Omental fat pad (tissue), 3 donors: ENCODE measurements at regions not wholly inside any gene's neighbourhood (a gene's known extent, or its start where the extent isn't known, plus 50 kb on each side); places are given as distances from the start of the nearest gene placed in this dataset. TPM values are rescaled to one million over a fixed set of nuclear protein-coding genes. Genes with fewer than 3 reads are reported as not detected.
"Not testable (repeated sequence)": the region's sequence is repeated elsewhere in the genome, so short reads cannot be mapped to it uniquely, and the experiment has no call there.

Source experiments
- ATAC-seq: fragments of 150-250 bp; one replicate; pipeline ENCODE4 v1.9.1; 2016; ENCODE audit warnings: mild to moderate bottlenecking, moderate library complexity; ENCODE audit not compliant: low FRiP score
- DNase-seq: peaks from one replicate; pipeline ENCODE4 v3.0.0-alpha.2; 2019; ENCODE audit warnings: low spot score
- small RNA-seq: library from RNA; depleted of rRNA; stranded (forward); fragments of <200 nt; gene quantifications from one replicate; pipeline ENCODE3, GENCODE V24; 2016
- TF ChIP-seq, protein P1 (sequence below), 3 donors: fragments of 450-650 bp; IDR thresholded peaks; one replicate each; pipeline ENCODE4 v1.5.1; 2016 to 2017; ENCODE audit warnings: antibody characterized with exemption in 3 of 3, mild to moderate bottlenecking in 3 of 3, moderate library complexity in 2 of 3

DNA sequence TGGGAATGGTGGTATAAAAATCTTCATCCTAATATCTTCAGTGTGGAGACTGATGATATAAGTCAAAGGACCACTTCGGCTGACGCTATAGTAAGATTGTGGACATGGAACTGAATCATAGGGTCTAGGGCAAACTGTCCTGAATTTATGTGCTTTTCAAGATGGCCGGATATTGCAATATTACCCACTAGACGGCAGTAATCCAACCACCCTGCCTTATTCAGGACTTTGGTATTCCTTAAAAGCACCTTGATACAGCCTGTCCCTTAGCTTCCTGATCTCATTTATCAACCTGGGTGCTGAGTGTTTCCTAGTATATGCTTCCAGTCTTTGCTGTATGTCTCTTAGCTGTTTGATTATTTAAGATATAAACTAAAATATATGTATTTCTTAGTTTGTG lies 71.2 kb upstream of the COX7C start:
- no peak for DNase-seq
- ATAC-seq, result no peak
- TF ChIP-seq, protein P1, sequence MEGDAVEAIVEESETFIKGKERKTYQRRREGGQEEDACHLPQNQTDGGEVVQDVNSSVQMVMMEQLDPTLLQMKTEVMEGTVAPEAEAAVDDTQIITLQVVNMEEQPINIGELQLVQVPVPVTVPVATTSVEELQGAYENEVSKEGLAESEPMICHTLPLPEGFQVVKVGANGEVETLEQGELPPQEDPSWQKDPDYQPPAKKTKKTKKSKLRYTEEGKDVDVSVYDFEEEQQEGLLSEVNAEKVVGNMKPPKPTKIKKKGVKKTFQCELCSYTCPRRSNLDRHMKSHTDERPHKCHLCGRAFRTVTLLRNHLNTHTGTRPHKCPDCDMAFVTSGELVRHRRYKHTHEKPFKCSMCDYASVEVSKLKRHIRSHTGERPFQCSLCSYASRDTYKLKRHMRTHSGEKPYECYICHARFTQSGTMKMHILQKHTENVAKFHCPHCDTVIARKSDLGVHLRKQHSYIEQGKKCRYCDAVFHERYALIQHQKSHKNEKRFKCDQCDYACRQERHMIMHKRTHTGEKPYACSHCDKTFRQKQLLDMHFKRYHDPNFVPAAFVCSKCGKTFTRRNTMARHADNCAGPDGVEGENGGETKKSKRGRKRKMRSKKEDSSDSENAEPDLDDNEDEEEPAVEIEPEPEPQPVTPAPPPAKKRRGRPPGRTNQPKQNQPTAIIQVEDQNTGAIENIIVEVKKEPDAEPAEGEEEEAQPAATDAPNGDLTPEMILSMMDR (IDR thresholded peaks at IDR 0.05), result no peak

DNA sequence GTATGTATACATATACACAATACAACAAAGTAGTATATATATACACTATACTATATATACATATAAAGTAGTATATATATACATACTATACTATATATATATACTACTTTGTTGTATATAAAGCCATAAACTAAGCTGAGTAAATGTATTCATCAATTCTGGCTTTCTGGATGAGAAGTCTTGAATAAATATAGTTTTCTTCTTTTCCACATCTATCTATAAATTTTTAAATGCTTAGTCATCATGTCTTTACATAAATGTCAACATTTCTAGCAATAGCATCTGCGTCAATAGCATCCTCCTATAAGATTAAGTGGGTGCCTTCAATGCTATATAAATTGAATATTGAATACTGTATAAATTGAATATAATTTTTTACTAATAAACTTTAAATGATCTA lies 63.1 kb upstream of the COX7C start:
- TF ChIP-seq, protein P1 (IDR thresholded peaks at IDR 0.05), result no peak
- ATAC-seq, result no peak

DNA sequence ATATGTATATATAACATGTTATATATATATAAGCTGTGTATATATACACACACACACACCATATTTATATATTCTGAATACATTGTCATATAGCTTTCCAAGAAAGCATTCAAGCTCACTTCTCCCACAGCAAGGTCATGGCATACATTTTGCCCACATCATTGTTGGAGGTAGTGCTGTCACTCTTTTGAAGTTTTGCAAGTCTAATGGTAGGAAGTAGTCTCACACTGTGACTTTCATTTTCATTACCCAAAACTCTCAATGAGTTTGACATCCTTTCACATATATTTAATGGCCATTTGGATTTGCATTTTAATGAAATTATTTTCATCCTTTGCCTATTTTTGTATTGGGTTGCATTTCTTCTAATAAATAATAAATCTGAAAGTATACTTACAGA lies 59.8 kb upstream of the COX7C start:
- ATAC-seq (no peak), DNase-seq (no peak)
- TF ChIP-seq, protein P1 (IDR thresholded peaks at IDR 0.05), result no peak

More for the DNA sequence above, 63.1 kb upstream of the COX7C start:
- no peak for DNase-seq

DNA sequence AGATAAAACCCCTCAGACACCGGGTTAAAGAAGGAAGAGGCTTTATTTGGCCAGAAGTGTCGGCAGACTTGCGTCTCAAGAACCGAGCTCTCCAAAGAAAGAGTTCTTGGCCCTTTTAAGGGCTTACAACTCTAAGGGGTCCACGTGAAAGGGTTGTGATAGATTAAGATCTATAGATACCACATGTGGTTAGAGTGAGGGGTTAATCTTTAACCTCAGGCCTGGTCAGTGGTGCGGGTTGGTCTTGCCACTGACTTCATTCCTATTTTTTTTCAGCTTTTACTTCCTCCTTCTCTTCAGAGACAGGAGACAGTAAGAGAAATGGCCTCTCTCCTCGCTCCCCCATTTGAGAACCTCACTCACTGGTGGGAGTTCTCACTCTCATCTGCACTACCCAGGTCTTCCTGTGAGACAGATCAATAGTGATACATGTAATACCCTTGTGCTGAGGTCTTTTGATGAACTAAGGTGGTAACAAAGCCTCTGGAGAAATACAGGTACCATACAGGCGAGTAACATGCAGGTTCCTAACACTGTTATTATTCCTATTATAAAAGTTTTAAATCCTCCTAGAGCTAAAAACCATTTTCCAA lies 52.4 kb upstream of the COX7C start:
- TF ChIP-seq, protein P1 (IDR thresholded peaks at IDR 0.05), result no peak
- ATAC-seq (no peak), DNase-seq (no peak)

DNA sequence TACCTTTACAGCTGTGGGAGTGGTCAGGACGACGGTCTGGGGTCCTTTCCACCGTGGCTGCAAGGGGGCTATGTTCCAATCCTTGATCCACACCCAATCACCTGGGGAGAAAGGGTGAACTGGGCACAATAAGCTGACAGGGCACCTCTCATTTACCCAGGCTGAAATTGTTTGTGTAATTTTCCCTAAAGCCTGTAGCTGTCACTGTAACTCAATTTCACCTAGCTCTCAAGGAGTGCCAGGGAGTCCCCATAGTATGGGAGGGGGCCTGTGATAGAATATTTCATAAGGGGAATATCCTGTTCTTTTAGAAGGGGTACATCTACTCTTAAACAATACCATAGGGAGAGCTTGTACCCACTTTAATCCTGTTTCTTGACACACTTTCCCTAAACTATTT lies 51.7 kb upstream of the COX7C start:
- ATAC-seq, result not testable (repeated sequence)

More for the DNA sequence above, 51.7 kb upstream of the COX7C start:
- DNase-seq, result not testable (repeated sequence)

Small RNAs in the stretch of these regions (small RNA-seq; reads per million reads assigned to genes)
- not detected for gene RBBP4P6
